GM12873 (cell line): ENCODE measurements at regions not wholly inside any gene's neighbourhood (a gene's known extent, or its start where the extent isn't known, plus 50 kb on each side); places are given as distances from the start of the nearest gene placed in this dataset.

Experiments
- TF ChIP-seq, protein P1 (sequence below): IDR thresholded peaks from 2 replicates; pipeline ENCODE4 v1.5.1; 2012; ENCODE audit warnings: low read depth, mild to moderate bottlenecking, moderate library complexity, low read length, control low read depth; ENCODE audit not compliant: insufficient read depth; ENCODE audit errors: missing control alignments

GRCh38 chr16:65905331-65905730, 461.2 kb upstream of the CDH5 start:
- TF ChIP-seq, protein P1, sequence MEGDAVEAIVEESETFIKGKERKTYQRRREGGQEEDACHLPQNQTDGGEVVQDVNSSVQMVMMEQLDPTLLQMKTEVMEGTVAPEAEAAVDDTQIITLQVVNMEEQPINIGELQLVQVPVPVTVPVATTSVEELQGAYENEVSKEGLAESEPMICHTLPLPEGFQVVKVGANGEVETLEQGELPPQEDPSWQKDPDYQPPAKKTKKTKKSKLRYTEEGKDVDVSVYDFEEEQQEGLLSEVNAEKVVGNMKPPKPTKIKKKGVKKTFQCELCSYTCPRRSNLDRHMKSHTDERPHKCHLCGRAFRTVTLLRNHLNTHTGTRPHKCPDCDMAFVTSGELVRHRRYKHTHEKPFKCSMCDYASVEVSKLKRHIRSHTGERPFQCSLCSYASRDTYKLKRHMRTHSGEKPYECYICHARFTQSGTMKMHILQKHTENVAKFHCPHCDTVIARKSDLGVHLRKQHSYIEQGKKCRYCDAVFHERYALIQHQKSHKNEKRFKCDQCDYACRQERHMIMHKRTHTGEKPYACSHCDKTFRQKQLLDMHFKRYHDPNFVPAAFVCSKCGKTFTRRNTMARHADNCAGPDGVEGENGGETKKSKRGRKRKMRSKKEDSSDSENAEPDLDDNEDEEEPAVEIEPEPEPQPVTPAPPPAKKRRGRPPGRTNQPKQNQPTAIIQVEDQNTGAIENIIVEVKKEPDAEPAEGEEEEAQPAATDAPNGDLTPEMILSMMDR: no peak

- TF ChIP-seq, protein P1: no peak
These were observed 469.9 kb upstream of the CDH5 start for GRCh38 chr16:65896448-65897153.

DNA sequence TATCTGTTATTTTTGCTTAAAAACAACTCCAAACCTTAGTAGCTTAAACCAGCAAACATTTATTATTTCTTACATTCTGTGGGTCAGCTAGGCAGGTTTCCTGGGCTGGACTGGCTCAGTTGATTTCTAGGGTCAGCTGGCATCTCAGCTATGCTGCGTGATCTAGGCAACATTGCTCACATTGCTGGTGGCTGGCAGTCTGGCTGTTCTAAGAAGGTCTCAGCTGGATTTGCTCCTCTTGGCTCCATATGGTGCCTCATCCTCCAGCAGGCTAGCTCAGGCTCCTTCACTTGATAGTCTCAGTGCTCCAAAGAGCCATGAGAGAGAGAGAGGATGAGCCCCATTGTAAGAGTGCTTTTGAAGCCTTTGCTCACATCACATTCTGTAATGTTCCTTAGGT, 470.6 kb upstream of the CDH5 start:
- TF ChIP-seq, protein P1: no peak

DNA sequence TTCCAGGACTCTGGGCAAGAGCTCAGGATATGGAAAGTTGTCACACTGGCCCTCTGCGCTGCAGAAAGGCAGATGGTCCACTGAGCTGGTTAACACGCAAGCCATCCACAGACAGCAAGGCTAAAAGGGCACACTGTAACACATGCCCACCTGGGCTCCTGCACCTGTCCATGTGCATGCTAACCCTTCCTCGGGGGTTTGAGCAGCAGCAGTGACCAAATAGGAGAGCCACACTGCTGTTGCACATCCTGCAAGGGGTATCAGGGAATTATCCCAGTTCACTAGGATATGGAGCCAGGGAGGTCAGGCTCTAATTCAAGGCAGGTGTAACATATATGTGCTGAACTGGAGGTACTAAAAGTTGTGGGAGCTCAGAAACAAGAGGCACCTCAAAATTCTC, 471.0 kb upstream of the CDH5 start:
- TF ChIP-seq, protein P1: no peak

DNA sequence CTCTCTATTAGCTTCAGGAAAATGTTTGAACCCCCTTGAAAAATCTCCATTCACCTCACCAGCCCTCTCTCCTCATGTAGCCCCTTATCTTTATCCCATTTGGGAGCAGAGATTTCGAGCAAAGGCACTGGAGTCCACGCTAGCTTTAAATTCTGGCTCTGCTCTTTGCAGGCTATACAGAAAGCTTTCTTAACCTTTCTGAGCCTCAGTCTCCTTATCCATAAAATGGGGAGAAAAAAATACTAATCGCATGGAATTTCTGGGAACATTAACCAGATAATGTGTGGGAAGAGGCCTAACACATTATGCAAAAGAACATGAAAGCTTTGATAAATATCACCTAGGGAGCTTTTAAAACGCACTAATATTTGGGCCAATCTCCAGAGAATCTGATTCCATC, 476.3 kb upstream of the CDH5 start:
- TF ChIP-seq, protein P1: no peak

- TF ChIP-seq, protein P1: no peak
These were observed 476.9 kb upstream of the CDH5 start for GRCh38 chr16:65889533-65889966.

- TF ChIP-seq, protein P1: no peak
These were observed 478.3 kb upstream of the CDH5 start for GRCh38 chr16:65888201-65888600.

- TF ChIP-seq, protein P1: no peak
These were observed 482.5 kb upstream of the CDH5 start for GRCh38 chr16:65884018-65884417.
